ENCODE measurements at regions not wholly inside any gene's neighbourhood (a gene's known extent, or its start where the extent isn't known, plus 50 kb on each side); places are given as distances from the start of the nearest gene placed in this dataset.

DNA sequence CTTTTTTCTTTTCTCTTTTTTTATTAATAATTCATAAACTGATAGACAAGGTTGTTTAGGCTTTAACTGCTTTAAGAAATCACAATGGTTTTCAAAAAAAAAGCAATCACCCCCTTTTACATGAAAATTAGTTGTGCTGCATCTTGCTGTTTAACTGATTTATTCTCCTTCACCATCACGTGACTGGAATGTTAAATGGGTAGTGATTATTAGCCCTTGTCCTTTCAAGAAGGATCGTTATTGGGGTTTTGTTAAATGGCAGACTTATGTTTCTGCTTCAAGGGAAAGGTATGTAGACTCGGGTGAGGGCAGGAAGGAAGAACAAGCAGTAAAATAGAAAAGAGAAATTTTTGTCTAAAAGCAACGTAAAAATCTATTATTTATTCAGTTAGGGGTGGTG lies 175.6 kb upstream of the TLE4 start:
- TF ChIP-seq, protein P1, sequence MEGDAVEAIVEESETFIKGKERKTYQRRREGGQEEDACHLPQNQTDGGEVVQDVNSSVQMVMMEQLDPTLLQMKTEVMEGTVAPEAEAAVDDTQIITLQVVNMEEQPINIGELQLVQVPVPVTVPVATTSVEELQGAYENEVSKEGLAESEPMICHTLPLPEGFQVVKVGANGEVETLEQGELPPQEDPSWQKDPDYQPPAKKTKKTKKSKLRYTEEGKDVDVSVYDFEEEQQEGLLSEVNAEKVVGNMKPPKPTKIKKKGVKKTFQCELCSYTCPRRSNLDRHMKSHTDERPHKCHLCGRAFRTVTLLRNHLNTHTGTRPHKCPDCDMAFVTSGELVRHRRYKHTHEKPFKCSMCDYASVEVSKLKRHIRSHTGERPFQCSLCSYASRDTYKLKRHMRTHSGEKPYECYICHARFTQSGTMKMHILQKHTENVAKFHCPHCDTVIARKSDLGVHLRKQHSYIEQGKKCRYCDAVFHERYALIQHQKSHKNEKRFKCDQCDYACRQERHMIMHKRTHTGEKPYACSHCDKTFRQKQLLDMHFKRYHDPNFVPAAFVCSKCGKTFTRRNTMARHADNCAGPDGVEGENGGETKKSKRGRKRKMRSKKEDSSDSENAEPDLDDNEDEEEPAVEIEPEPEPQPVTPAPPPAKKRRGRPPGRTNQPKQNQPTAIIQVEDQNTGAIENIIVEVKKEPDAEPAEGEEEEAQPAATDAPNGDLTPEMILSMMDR (IDR thresholded peaks at IDR 0.05) = no peak
- TF ChIP-seq EP300 (IDR thresholded peaks at IDR 0.05) (no peak), POLR2A (IDR thresholded peaks at IDR 0.05) (no peak)

Measured in ovary (tissue), 3 donors.